Fibroblast of lung (primary cell): ENCODE measurements at regions not wholly inside any gene's neighbourhood (a gene's known extent, or its start where the extent isn't known, plus 50 kb on each side); places are given as distances from the start of the nearest gene placed in this dataset.
A peak's percentile ranks its signal among the peaks of the same experiment; 100 is the strongest.

Source experiments
- DNase-seq, 2 donors: peaks; one replicate each; pipeline versions ENCODE4 v3.0.0 to v3.0.0-alpha.2; 2010; ENCODE audit warnings: low read depth in 2 of 2
- H2AFZ ChIP-seq: 2 replicates; pipeline ENCODE4 v1.5.1; 2012; ENCODE audit warnings: low read length, control low read depth, inconsistent platforms
- H3K27ac ChIP-seq: 2 replicates; pipeline ENCODE4 v1.5.1; 2011; ENCODE audit warnings: low read length, control low read depth; ENCODE audit not compliant: insufficient read depth
- H3K27me3 ChIP-seq: 2 replicates; pipeline ENCODE4 v1.5.1; 2011; ENCODE audit warnings: mild to moderate bottlenecking, low read length; ENCODE audit not compliant: control insufficient read depth, insufficient read depth
- H3K36me3 ChIP-seq: 2 replicates; pipeline ENCODE4 v1.5.1; 2011; ENCODE audit warnings: low read length; ENCODE audit not compliant: control insufficient read depth, insufficient read depth
- H3K4me1 ChIP-seq: 2 replicates; pipeline ENCODE4 v1.5.1; 2011; ENCODE audit warnings: low read length; ENCODE audit not compliant: control insufficient read depth, insufficient read depth; ENCODE audit errors: extremely low read depth
- H3K4me2 ChIP-seq: 2 replicates; pipeline ENCODE4 v1.5.1; 2011; ENCODE audit warnings: low read length, control low read depth; ENCODE audit not compliant: insufficient read depth; ENCODE audit errors: extremely low read depth
- H3K4me3 ChIP-seq, 4 experiments: fragments of 200-600 bp in 1 of 4; sonication (generic) in 1 of 4; replicated peaks in 1 of 4; 2 replicates each; pipeline ENCODE4 v1.5.1; 2011 to 2016; ENCODE audit warnings: low read length in 4 of 4, low read depth in 3 of 4, mild to moderate bottlenecking in 3 of 4, control low read depth in 2 of 4, inconsistent platforms in 1 of 4, mixed read lengths in 1 of 4; ENCODE audit not compliant: insufficient read depth in 1 of 4; ENCODE audit errors: control extremely low read depth in 1 of 4
- H3K79me2 ChIP-seq: 2 replicates; pipeline ENCODE4 v1.5.1; 2012; ENCODE audit warnings: mild to moderate bottlenecking, low read length, inconsistent platforms; ENCODE audit not compliant: control insufficient read depth, insufficient read depth
- H3K9ac ChIP-seq: 2 replicates; pipeline ENCODE4 v1.5.1; 2011; ENCODE audit warnings: mild to moderate bottlenecking, low read length, control low read depth; ENCODE audit not compliant: insufficient read depth
- H3K9me3 ChIP-seq: 2 replicates; pipeline ENCODE4 v1.5.1; 2012; ENCODE audit warnings: low read depth, low read length; ENCODE audit not compliant: control insufficient read depth, insufficient read depth
- H4K20me1 ChIP-seq: 2 replicates; pipeline ENCODE4 v1.5.1; 2011; ENCODE audit warnings: low read length; ENCODE audit not compliant: control insufficient read depth, insufficient read depth; ENCODE audit errors: extremely low read depth
- CTCF ChIP-seq, 2 donors: IDR thresholded peaks in 1 of 2; conservative IDR thresholded peaks in 1 of 2; 1 replicate in 1 of 2; 2 replicates in 1 of 2; pipeline ENCODE4 v1.5.1; 2011 to 2012; ENCODE audit warnings: low read length in 2 of 2, control low read depth in 1 of 2, inconsistent platforms in 1 of 2, low read depth in 1 of 2, mild to moderate bottlenecking in 1 of 2
- EZH2 ChIP-seq: IDR thresholded peaks from 2 replicates; pipeline ENCODE4 v1.5.1; 2012; ENCODE audit warnings: low read length, control low read depth, mild to moderate bottlenecking; ENCODE audit errors: missing control alignments

- H2AFZ ChIP-seq: no peak overlapping the region
- H3K79me2 ChIP-seq: no peaks in the 10 kb centered on the region
- TF ChIP-seq EZH2: no peak
- TF ChIP-seq CTCF (conservative IDR thresholded peaks at IDR 0.05 in 1 of 2, IDR thresholded peaks at IDR 0.05 in 1 of 2; ENCODE audit: low read depth in 1 of 2, low read length in 2 of 2): no peak
- no peak overlapping the region for H3K9ac ChIP-seq
- H3K9me3 ChIP-seq: no peaks in the 10 kb centered on the region
- no peak overlapping the region for H3K4me3 ChIP-seq
- peaks cover 28% of the 10 kb centered on the region for H3K4me1 ChIP-seq
- no peaks in the 10 kb centered on the region for H3K27me3 ChIP-seq
- no peaks in the 10 kb centered on the region for H3K36me3 ChIP-seq
- no peak overlapping the region for H3K4me2 ChIP-seq
- H4K20me1 ChIP-seq: no peaks in the 10 kb centered on the region
- DNase-seq: peak; percentile 65 to 67
- no peak overlapping the region for H3K27ac ChIP-seq
Measured at GRCh38 chr5:34494111-34494755, 161.9 kb upstream of the RAI14 start.

DNA sequence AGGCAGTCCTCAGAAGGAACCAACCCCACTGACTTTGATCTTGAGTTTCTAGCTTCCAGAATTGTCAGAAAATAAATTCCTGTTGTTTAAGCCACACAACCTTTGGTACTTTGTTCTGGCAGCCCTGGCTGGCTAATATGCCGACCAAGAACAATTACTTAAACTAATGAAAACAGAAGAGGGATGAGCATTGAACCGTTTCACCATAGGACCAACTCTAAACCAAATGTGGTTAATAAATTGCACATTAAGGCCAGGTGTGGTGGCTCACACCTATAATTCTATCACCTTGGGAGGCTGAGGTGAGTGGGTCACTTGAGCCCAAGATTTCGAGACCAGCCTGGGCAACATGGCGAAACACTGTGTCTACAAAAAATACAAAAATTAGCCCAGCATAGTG lies 160.9 kb upstream of the RAI14 start:
- no peak overlapping the region for H3K27ac ChIP-seq

DNA sequence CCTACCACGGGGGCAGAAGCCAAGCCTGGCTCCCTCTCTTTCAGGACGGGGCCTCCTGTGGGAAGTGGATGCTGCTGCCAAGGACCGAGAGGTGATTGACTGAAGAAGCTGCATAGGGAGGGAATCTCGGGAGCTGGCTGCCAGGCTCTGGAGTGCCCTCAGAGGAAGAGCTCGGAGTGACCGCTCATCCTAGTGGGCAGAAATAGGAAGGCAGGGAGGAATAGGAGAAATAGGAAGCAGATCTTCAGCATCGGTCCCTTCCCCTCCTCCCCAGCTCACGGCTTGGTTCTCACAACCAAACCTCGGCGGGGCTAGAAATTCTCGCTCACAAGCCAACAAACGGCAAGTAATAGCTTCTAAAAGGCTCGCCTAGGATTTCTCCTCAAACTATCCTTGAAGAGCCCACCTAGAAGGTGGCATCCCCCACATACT lies 159.9 kb upstream of the RAI14 start:
- no peak overlapping the region for H3K9ac ChIP-seq
- DNase-seq: no peak
- H3K4me3 ChIP-seq: no peak overlapping the region
- H3K79me2 ChIP-seq: no peaks in the 10 kb centered on the region
- peaks cover 25% of the 10 kb centered on the region for H3K4me1 ChIP-seq
- peak overlapping the region; percentile 54 for H3K4me2 ChIP-seq
- H3K36me3 ChIP-seq: no peaks in the 10 kb centered on the region
- H4K20me1 ChIP-seq: no peaks in the 10 kb centered on the region
- no peak overlapping the region for H3K27ac ChIP-seq
- H2AFZ ChIP-seq: peak overlapping the region; percentile 52
- H3K9me3 ChIP-seq: no peaks in the 10 kb centered on the region
- TF ChIP-seq EZH2 (no peak), CTCF (conservative IDR thresholded peaks at IDR 0.05 in 1 of 2, IDR thresholded peaks at IDR 0.05 in 1 of 2; ENCODE audit: low read depth in 1 of 2, low read length in 2 of 2) (no peak)
- no peaks in the 10 kb centered on the region for H3K27me3 ChIP-seq

More for the DNA sequence above, 160.9 kb upstream of the RAI14 start:
- Histone ChIP-seq H3K27me3 (no peaks in the 10 kb centered on the region), H2AFZ (no peak overlapping the region), H3K9me3 (no peaks in the 10 kb centered on the region), H3K9ac (no peak overlapping the region), H4K20me1 (no peaks in the 10 kb centered on the region), H3K4me1 (peaks cover 31% of the 10 kb centered on the region), H3K79me2 (no peaks in the 10 kb centered on the region), H3K4me3 (no peak overlapping the region), H3K4me2 (no peak overlapping the region), H3K36me3 (no peaks in the 10 kb centered on the region)
- TF ChIP-seq EZH2 (no peak), CTCF (conservative IDR thresholded peaks at IDR 0.05 in 1 of 2, IDR thresholded peaks at IDR 0.05 in 1 of 2; ENCODE audit: low read depth in 1 of 2, low read length in 2 of 2) (no peak)
- no peak for DNase-seq
